GM18858 (cell line): ENCODE measurements at regions not wholly inside any gene's neighbourhood (a gene's known extent, or its start where the extent isn't known, plus 50 kb on each side); places are given as distances from the start of the nearest gene placed in this dataset.
"Not testable (repeated sequence)": the region's sequence is repeated elsewhere in the genome, so short reads cannot be mapped to it uniquely, and the experiment has no call there.

Experiments used
- ATAC-seq: cut with Tn5 transposase; IDR thresholded peaks from one replicate; pipeline ENCODE4 v1.9.1; 2021; ENCODE audit not compliant: unreplicated experiment

DNA sequence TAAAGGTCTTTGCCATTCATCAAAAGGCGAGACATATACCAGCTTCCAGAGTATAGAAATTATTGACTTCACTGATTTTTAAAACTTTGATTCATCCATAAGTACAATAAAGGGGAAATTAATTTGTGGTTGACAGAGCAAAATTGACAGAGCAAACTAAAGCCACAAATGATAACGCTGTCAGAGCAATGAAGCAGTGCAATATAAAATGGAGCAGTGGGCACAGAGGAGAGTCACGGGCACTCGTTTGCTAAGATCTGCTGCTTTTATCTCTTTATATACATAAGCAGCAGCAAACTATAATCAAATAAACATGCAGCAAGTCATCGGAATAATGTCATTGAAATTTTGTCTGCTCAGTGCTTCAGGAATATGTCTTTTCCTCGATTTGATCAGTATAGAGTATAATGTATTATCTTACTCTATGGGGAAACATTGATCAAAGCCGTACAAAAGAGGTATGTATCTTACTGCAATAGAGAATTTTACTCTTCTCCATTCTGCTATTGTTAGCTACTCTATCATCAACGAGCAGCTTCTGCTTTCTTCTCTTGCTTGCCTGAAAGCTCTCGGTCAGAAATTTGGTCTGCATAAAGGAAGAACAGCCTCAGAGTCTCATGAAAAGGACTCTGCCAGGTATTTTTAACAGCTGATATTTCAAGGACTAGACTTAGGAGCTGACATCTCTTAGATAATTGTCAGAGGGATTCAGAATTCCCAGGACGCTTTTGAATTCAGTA lies 546.0 kb upstream of the ARID1B start:
- ATAC-seq = no peak

DNA sequence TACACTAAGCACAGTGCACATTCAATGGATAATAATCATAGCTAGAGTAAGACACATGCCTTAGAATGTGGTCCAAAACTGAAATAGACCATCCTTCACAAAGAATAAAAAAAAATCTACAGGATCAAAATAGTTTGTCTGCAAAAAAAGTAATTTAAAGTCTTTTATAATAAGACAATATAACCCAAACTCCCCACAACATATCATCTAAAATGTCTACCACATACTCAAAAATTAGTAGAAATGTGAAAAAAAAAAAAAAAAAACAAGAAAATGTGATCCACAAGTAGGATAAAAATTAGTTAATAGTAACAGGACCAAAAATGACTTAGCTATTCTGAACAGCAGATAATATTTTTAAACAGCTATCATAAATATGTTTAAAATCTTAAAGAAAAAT lies 557.2 kb upstream of the ARID1B start:
- ATAC-seq = no peak

- no peak for ATAC-seq
Measured at GRCh38 chr6:156205678-156206077, 571.5 kb upstream of the ARID1B start.

GRCh38 chr6:156199182-156199581 lies 578.0 kb upstream of the ARID1B start:
- no peak for ATAC-seq

GRCh38 chr6:156197513-156197912 lies 579.7 kb upstream of the ARID1B start:
- no peak for ATAC-seq

GRCh38 chr6:156194981-156195380 lies 582.2 kb upstream of the ARID1B start:
- no peak for ATAC-seq

- ATAC-seq = no peak
Measured at GRCh38 chr6:156193381-156193780, 583.8 kb upstream of the ARID1B start.

- no peak for ATAC-seq
Measured at GRCh38 chr6:156191895-156192294, 585.3 kb upstream of the ARID1B start.

DNA sequence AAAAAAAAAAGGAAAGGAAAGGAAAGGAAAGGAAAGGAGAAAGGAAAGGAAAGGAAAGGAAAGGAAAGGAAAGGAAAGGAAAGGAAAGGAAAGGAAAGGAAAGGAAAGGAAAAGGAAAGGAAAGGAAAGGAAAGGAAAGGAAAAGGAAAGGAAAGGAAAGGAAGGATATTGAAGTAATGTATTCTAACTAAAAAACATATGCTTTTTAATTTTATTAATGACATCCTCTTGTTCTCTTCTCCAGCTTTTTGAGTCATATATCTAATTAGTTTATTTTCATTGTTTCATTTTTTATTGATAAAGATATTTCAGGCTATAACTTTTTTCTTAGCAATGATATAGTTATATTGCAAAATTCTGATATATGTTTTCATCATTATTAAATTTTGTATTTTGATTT lies 585.8 kb upstream of the ARID1B start:
- ATAC-seq = not testable (repeated sequence)

DNA sequence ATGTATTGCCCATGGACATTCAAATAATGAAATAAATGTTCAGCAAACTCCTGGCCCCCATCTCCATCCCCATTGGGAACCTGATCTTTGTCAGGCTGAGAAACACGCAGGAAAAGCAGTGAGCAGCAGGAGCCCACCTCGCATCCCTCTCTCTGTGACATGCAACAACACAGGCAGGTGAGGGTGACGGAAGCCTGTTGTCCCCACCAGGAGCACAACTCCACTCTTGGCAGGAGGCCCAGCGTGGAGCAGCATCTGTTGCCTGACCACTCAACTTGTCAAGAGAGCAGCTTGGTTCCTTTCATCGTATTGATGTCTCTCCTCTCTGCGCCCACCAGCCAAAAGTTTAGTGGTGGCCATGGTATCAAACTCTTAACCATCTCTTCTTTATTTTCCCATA lies 586.9 kb upstream of the ARID1B start:
- ATAC-seq = no peak

- no peak for ATAC-seq
Measured at GRCh38 chr6:156189714-156190113, 587.5 kb upstream of the ARID1B start.

DNA sequence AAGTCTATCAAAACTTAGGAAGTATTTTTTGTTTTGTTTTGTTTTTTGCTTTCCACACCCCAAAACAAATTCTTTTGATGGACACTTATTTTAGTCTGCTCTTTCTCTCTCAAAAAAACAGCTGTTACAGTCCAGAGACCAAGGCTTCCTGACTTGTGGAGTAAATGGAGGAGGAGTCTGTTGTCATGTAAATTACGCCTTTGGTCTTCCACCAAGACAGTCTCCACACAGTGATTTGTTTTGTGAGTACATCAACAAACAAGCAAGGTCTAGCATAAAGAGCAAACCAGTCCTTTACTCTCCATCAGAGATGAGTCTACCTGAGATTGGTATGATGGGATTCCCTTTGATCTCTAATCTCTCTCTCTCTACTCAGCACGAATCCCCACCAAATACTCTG lies 588.0 kb upstream of the ARID1B start:
- no peak for ATAC-seq

GRCh38 chr6:156185113-156185512 lies 592.1 kb upstream of the ARID1B start:
- ATAC-seq = no peak

DNA sequence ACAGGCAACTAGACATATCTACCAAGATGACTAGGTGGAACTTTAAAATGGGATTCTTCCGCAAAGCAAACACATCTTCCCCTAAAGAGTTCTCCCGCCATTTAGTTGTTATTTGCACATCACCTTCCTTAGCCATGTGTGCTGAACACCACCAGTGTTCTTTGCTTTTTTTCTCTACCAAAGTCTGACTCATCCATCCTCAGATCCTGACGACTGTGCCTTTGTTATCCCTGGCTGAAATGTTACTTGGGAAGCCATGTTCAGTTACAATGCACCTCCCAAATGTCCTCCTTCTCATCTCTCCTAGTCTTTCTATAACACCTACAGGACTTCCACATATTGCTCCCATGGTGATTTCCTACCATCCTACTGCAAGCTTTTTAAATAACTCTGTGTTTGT lies 593.5 kb upstream of the ARID1B start:
- ATAC-seq = no peak

GRCh38 chr6:156182356-156182755 lies 594.8 kb upstream of the ARID1B start:
- no peak for ATAC-seq

DNA sequence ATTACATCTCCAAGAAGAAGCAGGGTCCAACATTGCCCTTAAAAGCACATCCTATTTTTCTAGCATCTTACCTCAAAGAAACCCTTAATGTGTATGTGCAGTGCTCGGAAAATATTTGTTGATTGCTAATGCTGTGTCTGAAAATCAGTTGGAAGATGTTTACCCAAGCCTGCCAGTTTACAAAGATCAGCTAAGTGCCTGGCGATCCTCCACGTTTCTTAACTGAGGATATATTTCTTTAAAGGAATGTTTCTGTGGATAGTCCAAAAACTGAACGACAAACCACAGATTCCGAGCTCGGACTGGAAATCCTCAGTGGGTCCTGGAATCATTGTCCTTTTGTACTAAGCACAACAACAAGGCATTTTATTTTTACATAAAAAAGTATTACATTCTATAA lies 595.7 kb upstream of the ARID1B start:
- no peak for ATAC-seq

GRCh38 chr6:156175971-156176421 lies 601.2 kb upstream of the ARID1B start:
- no peak for ATAC-seq

DNA sequence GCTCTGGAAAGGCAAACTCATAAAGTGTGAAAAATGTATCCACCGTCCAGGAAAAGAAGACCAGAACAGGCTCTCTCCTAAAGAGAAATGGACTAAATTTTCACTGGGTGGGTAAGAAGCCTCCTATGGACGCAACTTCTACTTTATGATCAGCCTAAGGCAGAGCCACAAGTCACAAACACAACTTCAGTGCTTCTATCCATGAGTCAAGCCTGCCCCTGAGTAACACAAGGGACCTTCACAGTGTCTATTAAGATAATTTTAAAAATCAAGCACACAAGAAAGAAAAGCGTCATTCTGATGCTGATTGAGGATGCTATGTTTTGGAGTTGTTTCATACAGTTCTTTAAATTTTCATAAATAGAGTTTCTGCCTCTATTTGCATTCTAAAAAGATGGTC lies 601.7 kb upstream of the ARID1B start:
- no peak for ATAC-seq

DNA sequence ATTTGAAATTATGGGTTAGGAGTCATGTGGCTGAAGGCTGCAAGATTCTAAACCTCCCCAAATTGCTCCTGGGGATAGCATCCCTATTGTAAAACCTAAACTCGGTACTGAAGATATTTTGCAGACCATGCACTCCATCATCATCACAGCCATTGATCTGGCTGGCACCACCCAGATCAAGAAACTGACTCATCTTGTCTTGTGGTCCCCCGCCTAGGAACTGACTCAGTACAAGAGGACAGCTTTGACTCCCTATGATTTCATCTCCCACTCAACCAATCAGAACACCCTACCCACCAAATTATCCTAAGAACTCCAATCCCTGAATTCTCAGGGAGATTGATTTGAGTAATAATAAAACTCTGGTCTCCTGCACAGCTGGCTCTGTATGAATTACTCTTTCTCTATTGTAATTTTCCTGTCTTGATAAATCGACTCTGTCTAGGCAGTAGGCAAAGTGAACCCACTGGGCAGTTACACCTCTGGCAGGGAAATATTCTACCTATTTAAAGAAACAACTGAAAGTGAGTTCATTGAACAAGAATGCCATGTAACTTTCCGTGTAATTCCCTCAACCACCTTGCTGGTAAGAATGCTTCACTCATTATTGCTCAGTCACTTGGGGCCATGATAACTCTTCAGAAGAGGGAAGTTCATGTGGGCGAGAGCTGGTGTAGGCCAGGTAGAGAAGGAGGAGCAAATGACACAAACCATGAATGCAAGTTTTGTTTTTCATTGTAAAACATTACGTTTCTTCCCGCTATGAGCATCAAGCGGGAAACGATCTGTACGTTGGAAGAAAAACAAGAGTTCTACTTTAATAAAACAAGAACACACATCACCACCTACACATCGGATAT lies 602.9 kb upstream of the ARID1B start:
- no peak for ATAC-seq

- ATAC-seq = no peak
Measured at GRCh38 chr6:156169371-156169770, 607.8 kb upstream of the ARID1B start.

- no peak for ATAC-seq
Measured at GRCh38 chr6:156167625-156168071, 609.5 kb upstream of the ARID1B start.

GRCh38 chr6:156167016-156167624 lies 610.1 kb upstream of the ARID1B start:
- ATAC-seq = no peak
